Right lobe of liver (tissue), 6 donors: ENCODE measurements at regions not wholly inside any gene's neighbourhood (a gene's known extent, or its start where the extent isn't known, plus 50 kb on each side); places are given as distances from the start of the nearest gene placed in this dataset.

Experiments used
- ATAC-seq, 4 donors: fragments of 200-7000 bp; cut with Tn5 transposase; one replicate each; pipeline ENCODE4 v1.9.1; 2020; ENCODE audit warnings: mild to moderate bottlenecking in 4 of 4, moderate library complexity in 4 of 4
- DNase-seq, 3 donors: peaks; one replicate each; pipeline ENCODE4 v3.0.0-alpha.2; 2020
- H3K27ac ChIP-seq, 3 donors: fragments of 200-600 bp; one replicate each; pipeline ENCODE4 v1.8.0; 2022
- H3K27me3 ChIP-seq, 2 donors: fragments of 200-600 bp; one replicate each; pipeline ENCODE4 v1.8.0; 2022
- H3K36me3 ChIP-seq, 4 donors: fragments of 200-600 bp; sonication (generic) in 1 of 4; one replicate each; pipeline versions ENCODE4 v1.5.1 to v1.8.0; 2017 to 2022; ENCODE audit warnings: control low read depth in 1 of 4
- H3K4me1 ChIP-seq, 4 donors: fragments of 200-600 bp; sonication (generic) in 1 of 4; one replicate each; pipeline versions ENCODE4 v1.5.1 to v1.8.0; 2017 to 2022; ENCODE audit warnings: control low read depth in 1 of 4
- H3K4me3 ChIP-seq, 3 donors: fragments of 200-600 bp; one replicate each; pipeline ENCODE4 v1.8.0; 2022
- H3K9me3 ChIP-seq, 4 donors: fragments of 200-600 bp; sonication (generic) in 1 of 4; one replicate each; pipeline versions ENCODE4 v1.5.1 to v1.8.0; 2017 to 2022; ENCODE audit warnings: control low read depth in 1 of 4
- POLR2A ChIP-seq: fragments of 450-650 bp; IDR thresholded peaks from one replicate; pipeline ENCODE4 v1.6.1; 2017; ENCODE audit warnings: antibody characterized with exemption, mild to moderate bottlenecking
- WGBS: methylation state at CpG from one replicate; pipeline ENCODE4 v1.1.6; 2018; ENCODE audit warnings: low coverage, low lambda C conversion rate; ENCODE audit not compliant: insufficient coverage; ENCODE audit errors: missing lambda C conversion rate; 5-methylcytosine and 5-hydroxymethylcytosine counted together
- intact Hi-C, 2 donors: fragments of 100-400 bp; cut with DNase I; formaldehyde crosslinking; loops; one replicate each; pipeline versions ENCODE4 v1.11.2 to v1.14.1; 2022
- TF ChIP-seq, protein P1 (sequence below), 4 donors: fragments of 200-600 bp in 3 of 4; fragments of 450-650 bp in 1 of 4; IDR thresholded peaks; one replicate each; pipeline versions ENCODE4 v1.5.1 to v1.8.0; 2016 to 2022; ENCODE audit warnings: antibody characterized with exemption in 4 of 4, mild to moderate bottlenecking in 2 of 4
- donor health status: DM: no; HTN: yes; CAD: no.
- donor health status: DM: no; HTN: no; CAD: no.
- donor health status: DM: no; HTN: no; CAD: no.
- donor health status: DM: no; HTN: yes; CAD: no.
- donor health status: DM: no; HTN: yes; CAD: no.

- intact Hi-C loops: no loop called here
- no peak for DNase-seq
- no peak for TF ChIP-seq POLR2A
- TF ChIP-seq, protein P1, sequence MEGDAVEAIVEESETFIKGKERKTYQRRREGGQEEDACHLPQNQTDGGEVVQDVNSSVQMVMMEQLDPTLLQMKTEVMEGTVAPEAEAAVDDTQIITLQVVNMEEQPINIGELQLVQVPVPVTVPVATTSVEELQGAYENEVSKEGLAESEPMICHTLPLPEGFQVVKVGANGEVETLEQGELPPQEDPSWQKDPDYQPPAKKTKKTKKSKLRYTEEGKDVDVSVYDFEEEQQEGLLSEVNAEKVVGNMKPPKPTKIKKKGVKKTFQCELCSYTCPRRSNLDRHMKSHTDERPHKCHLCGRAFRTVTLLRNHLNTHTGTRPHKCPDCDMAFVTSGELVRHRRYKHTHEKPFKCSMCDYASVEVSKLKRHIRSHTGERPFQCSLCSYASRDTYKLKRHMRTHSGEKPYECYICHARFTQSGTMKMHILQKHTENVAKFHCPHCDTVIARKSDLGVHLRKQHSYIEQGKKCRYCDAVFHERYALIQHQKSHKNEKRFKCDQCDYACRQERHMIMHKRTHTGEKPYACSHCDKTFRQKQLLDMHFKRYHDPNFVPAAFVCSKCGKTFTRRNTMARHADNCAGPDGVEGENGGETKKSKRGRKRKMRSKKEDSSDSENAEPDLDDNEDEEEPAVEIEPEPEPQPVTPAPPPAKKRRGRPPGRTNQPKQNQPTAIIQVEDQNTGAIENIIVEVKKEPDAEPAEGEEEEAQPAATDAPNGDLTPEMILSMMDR (IDR thresholded peaks at IDR 0.05): no peak
- Histone ChIP-seq H3K27me3 (no peaks in the 10 kb centered on the region), H3K4me1 (no peaks in the 10 kb centered on the region), H3K4me3 (no peak overlapping the region), H3K27ac (no peak overlapping the region), H3K9me3 (no peaks in the 10 kb centered on the region), H3K36me3 (no peaks in the 10 kb centered on the region)
- ATAC-seq: no peak
Observed at GRCh38 chr4:19416146-19416545, 835.6 kb upstream of the SLIT2 start.

- ATAC-seq (no peak), DNase-seq (no peak)
- H3K4me1 ChIP-seq: no peaks in the 10 kb centered on the region
- no peak overlapping the region for H3K4me3 ChIP-seq
- TF ChIP-seq, protein P1 (IDR thresholded peaks at IDR 0.05): no peak
- TF ChIP-seq POLR2A: no peak
- 43% methylated on average over 1 of the region's 1 CpG for WGBS
- intact Hi-C loops: no loop called here
- no peaks in the 10 kb centered on the region for H3K9me3 ChIP-seq
- H3K27me3 ChIP-seq: no peaks in the 10 kb centered on the region
- H3K36me3 ChIP-seq: no peaks in the 10 kb centered on the region
- no peak overlapping the region for H3K27ac ChIP-seq
Observed at GRCh38 chr4:19408490-19408889, 843.2 kb upstream of the SLIT2 start.

DNA sequence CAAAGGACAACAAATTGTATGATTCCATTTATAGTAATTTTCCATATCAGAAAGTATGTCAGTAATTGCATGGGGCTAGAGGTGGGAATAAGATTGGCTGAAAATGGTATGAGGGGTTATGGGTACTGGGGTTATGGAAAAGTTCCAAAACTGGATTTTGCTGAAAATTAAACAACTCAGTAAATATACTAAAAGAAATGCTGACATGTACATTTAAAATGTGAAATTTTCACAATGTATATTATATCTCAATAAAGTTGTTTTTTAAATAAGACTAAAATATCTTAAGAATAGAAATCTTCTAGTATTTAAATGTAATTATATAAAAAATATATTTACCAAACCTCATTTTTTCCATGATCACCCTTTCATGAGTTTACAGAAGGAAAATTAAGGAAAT, 844.9 kb upstream of the SLIT2 start:
- ATAC-seq: no peak
- intact Hi-C loops: no loop called here
- no peaks in the 10 kb centered on the region for H3K4me1 ChIP-seq
- no peak for DNase-seq
- no peaks in the 10 kb centered on the region for H3K27me3 ChIP-seq
- TF ChIP-seq, protein P1 (IDR thresholded peaks at IDR 0.05): no peak
- H3K36me3 ChIP-seq: no peaks in the 10 kb centered on the region
- H3K4me3 ChIP-seq: no peak overlapping the region
- no peak overlapping the region for H3K27ac ChIP-seq
- no peaks in the 10 kb centered on the region for H3K9me3 ChIP-seq

DNA sequence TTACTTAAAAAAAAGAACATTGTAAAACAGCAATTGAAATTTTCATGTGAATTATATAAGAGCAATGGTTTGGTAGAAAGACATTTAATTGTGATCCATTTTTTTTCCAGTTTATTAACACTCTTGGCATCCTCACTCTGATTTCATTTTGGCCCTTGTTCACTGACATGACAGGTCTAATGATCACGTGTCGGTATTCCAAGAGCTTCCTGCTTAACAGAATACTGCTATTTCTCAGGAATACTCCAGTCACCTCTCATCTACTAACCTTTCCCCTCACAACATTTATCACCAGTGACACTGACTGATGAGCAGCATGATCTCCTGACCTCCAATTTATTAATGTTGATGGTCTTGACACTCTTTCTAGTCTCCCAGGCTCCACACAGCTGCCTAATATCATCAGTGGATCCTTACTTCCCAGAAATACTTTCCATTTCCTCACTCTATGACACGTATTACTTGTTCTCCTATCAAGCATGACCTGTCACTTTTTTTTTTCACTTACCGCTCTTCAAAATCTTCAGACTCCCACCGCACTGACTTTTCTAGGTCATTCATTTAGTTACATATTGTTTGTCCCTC, 847.8 kb upstream of the SLIT2 start:
- Histone ChIP-seq H3K27ac (no peak overlapping the region), H3K4me3 (no peak overlapping the region), H3K4me1 (no peaks in the 10 kb centered on the region), H3K36me3 (no peaks in the 10 kb centered on the region), H3K9me3 (no peaks in the 10 kb centered on the region), H3K27me3 (no peaks in the 10 kb centered on the region)
- DNase-seq (no peak), ATAC-seq (no peak)
- intact Hi-C loops: no loop called here
- no peak for TF ChIP-seq POLR2A
- TF ChIP-seq, protein P1 (IDR thresholded peaks at IDR 0.05): no peak
- 43% methylated on average over 5 of the region's 5 CpGs for WGBS

DNA sequence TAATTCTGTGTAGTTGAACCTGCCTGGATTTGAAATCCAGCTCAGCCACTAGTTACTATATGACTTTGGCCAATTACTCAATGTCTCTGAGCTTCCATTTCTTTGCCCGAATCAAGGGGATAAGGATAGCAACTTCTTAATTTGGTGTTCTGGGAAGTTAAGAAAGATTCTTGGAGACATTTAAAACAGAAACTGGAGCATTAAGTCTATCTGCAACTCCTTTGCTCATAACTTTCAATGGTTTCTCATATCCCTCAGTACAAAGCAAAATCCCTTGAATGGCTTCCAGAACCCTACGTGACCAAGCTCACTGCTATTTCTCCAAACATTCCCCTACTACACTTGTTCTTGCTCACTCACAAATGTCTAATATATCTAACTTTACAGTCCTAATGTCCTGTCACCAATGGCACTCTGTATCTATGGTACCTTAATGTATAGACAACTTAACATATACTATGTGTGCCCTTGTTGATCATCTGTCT, 849.1 kb upstream of the SLIT2 start:
- no peak overlapping the region for H3K4me3 ChIP-seq
- intact Hi-C loops: no loop called here
- no peaks in the 10 kb centered on the region for H3K9me3 ChIP-seq
- 49% methylated on average over 2 of the region's 2 CpGs for WGBS
- H3K27me3 ChIP-seq: no peaks in the 10 kb centered on the region
- no peaks in the 10 kb centered on the region for H3K4me1 ChIP-seq
- no peak for TF ChIP-seq POLR2A
- no peak for ATAC-seq
- DNase-seq: no peak
- H3K27ac ChIP-seq: no peak overlapping the region
- no peaks in the 10 kb centered on the region for H3K36me3 ChIP-seq
